IMR-90 (cell line): ENCODE measurements at regions not wholly inside any gene's neighbourhood (a gene's known extent, or its start where the extent isn't known, plus 50 kb on each side); places are given as distances from the start of the nearest gene placed in this dataset.

ENCODE experiments used
- ATAC-seq: fragments of 200-7000 bp; cut with Tn5 transposase; 2 replicates; pipeline ENCODE4 v1.9.1; 2020; ENCODE audit warnings: low read depth, mild to moderate bottlenecking, moderate library complexity
- BruUV-seq: library from RNA; stranded (reverse); fragments of 400-500 nt; replicated peaks from 2 replicates; lab custom pipeline; 2021; lab: Mats Ljungman, UMichigan
- CTCF ChIA-PET: fragments of 300-600 bp; formaldehyde crosslinking; extraction: SDS; loops from one replicate; lab custom pipeline; 2021; ENCODE audit warnings: antibody characterized with exemption; lab: Yijun Ruan, JAX
- POLR2A ChIA-PET: fragments of 300-600 bp; sonication (Branson Sonifier 250); formaldehyde crosslinking; loops from one replicate; lab custom pipeline; 2022; ENCODE audit warnings: antibody characterized with exemption; ENCODE audit not compliant: unreplicated experiment; lab: Charles Lee
- DNase-seq: peaks from one replicate; pipeline ENCODE4 v3.0.0; 2013
- H2AFZ ChIP-seq: replicated peaks from 2 replicates; pipeline ENCODE3; 2013; ENCODE audit warnings: low read length, mild to moderate bottlenecking; ENCODE audit not compliant: poor library complexity
- H2AK5ac ChIP-seq: 2 replicates; pipeline ENCODE4 v1.6.1; 2013; ENCODE audit warnings: low read depth, low read length, inconsistent platforms
- H2AK9ac ChIP-seq: replicated peaks from 2 replicates; pipeline ENCODE3; 2013; ENCODE audit warnings: mild to moderate bottlenecking, low read depth, low read length, moderate library complexity; ENCODE audit not compliant: poor library complexity
- H2BK120ac ChIP-seq: 2 replicates; pipeline ENCODE4 v1.6.1; 2013; ENCODE audit warnings: low read depth, low read length, inconsistent platforms
- H2BK15ac ChIP-seq: 3 replicates; pipeline ENCODE4 v1.6.1; 2013; ENCODE audit warnings: low read depth, low read length, inconsistent platforms
- H2BK20ac ChIP-seq: 2 replicates; pipeline ENCODE4 v1.6.1; 2013; ENCODE audit warnings: low read depth, mild to moderate bottlenecking, inconsistent platforms, low read length, moderate library complexity
- H2BK5ac ChIP-seq: 2 replicates; pipeline ENCODE4 v1.6.1; 2013; ENCODE audit warnings: mild to moderate bottlenecking, low read depth, low read length, inconsistent platforms; ENCODE audit not compliant: poor library complexity, severe bottlenecking
- H3K14ac ChIP-seq: replicated peaks from 2 replicates; pipeline ENCODE4 v1.6.1; 2013; ENCODE audit warnings: low read depth, low read length, inconsistent platforms
- H3K18ac ChIP-seq: 2 replicates; pipeline ENCODE4 v1.6.1; 2013; ENCODE audit warnings: low read depth, low read length, control low read depth
- H3K23ac ChIP-seq: 2 replicates; pipeline ENCODE4 v1.6.1; 2013; ENCODE audit warnings: low read depth, low read length, inconsistent platforms
- H3K27ac ChIP-seq: 2 replicates; pipeline ENCODE4 v1.5.1; 2013; ENCODE audit warnings: mild to moderate bottlenecking, control low read depth, low read length; ENCODE audit not compliant: insufficient read depth
- H3K27me3 ChIP-seq: 2 replicates; pipeline ENCODE4 v1.6.1; 2013; ENCODE audit warnings: low read length; ENCODE audit not compliant: control insufficient read depth, insufficient read depth
- H3K36me3 ChIP-seq: 2 replicates; pipeline ENCODE4 v1.6.1; 2013; ENCODE audit warnings: low read length, mixed read lengths; ENCODE audit not compliant: control insufficient read depth, insufficient read depth
- H3K4ac ChIP-seq: 2 replicates; pipeline ENCODE4 v1.6.1; 2013; ENCODE audit warnings: low read depth, low read length, inconsistent platforms
- H3K4me1 ChIP-seq: 2 replicates; pipeline ENCODE4 v1.6.1; 2013; ENCODE audit warnings: low read length, mixed read lengths; ENCODE audit not compliant: control insufficient read depth, insufficient read depth
- H3K4me2 ChIP-seq: 2 replicates; pipeline ENCODE4 v1.6.1; 2013; ENCODE audit warnings: low read depth, mild to moderate bottlenecking, control low read depth, low read length, moderate library complexity
- H3K4me3 ChIP-seq: 2 replicates; pipeline ENCODE4 v1.5.1; 2013; ENCODE audit warnings: low read depth, mild to moderate bottlenecking, control low read depth, low read length, moderate library complexity; ENCODE audit not compliant: insufficient read depth
- H3K56ac ChIP-seq: 2 replicates; pipeline ENCODE4 v1.6.1; 2013; ENCODE audit warnings: low read length, inconsistent platforms; ENCODE audit not compliant: insufficient read depth; ENCODE audit errors: extremely low read depth
- H3K79me1 ChIP-seq, 2 experiments: 2 replicates each; pipeline ENCODE4 v1.6.1; 2013; ENCODE audit warnings: low read length in 2 of 2, inconsistent platforms in 1 of 2, low read depth in 1 of 2
- H3K9ac ChIP-seq: 2 replicates; pipeline ENCODE4 v1.6.1; 2013; ENCODE audit warnings: low read depth, low read length, control low read depth
- H3K9me1 ChIP-seq: 2 replicates; pipeline ENCODE4 v1.6.1; 2013; ENCODE audit warnings: low read length, inconsistent platforms; ENCODE audit not compliant: insufficient read depth
- H3K9me3 ChIP-seq: 2 replicates; pipeline ENCODE4 v1.6.1; 2013; ENCODE audit warnings: low read length; ENCODE audit not compliant: control insufficient read depth, insufficient read depth
- H4K20me1 ChIP-seq: 2 replicates; pipeline ENCODE4 v1.6.1; 2013; ENCODE audit warnings: low read length, inconsistent platforms; ENCODE audit not compliant: insufficient read depth
- H4K5ac ChIP-seq: 2 replicates; pipeline ENCODE4 v1.6.1; 2013; ENCODE audit warnings: mild to moderate bottlenecking, low read depth, low read length, control low read depth
- H4K8ac ChIP-seq, 2 experiments: 2 replicates each; pipeline ENCODE4 v1.6.1; 2013; ENCODE audit warnings: low read depth in 2 of 2, low read length in 2 of 2, control low read depth in 1 of 2, inconsistent platforms in 1 of 2
- H4K91ac ChIP-seq: 2 replicates; pipeline ENCODE4 v1.6.1; 2013; ENCODE audit warnings: low read depth, low read length, inconsistent platforms; ENCODE audit not compliant: insufficient read depth
- BHLHE40 ChIP-seq: fragments of 150-350 bp; IDR thresholded peaks from 2 replicates; pipeline ENCODE4 v1.6.1; 2016; ENCODE audit warnings: mild to moderate bottlenecking, low read depth, low read length
- ELK1 ChIP-seq: fragments of 150-350 bp; IDR thresholded peaks from 2 replicates; pipeline ENCODE4 v1.6.1; 2016; ENCODE audit warnings: low read depth, mild to moderate bottlenecking, low read length, moderate library complexity, borderline replicate concordance
- FOS ChIP-seq: fragments of 150-350 bp; IDR thresholded peaks from 2 replicates; pipeline ENCODE4 v1.6.1; 2016; ENCODE audit warnings: low read depth, low read length
- MAZ ChIP-seq: IDR thresholded peaks from 2 replicates; pipeline ENCODE4 v1.6.1; 2012; ENCODE audit warnings: low read depth, mild to moderate bottlenecking, low read length, improper control_type of control experiment, moderate library complexity, borderline replicate concordance
- NFE2L2 ChIP-seq: fragments of 150-350 bp; IDR thresholded peaks from 2 replicates; pipeline ENCODE4 v1.6.1; 2016; ENCODE audit warnings: low read depth, mild to moderate bottlenecking, low read length
- POLR2A ChIP-seq: IDR thresholded peaks from 2 replicates; pipeline ENCODE4 v1.6.1; 2012; ENCODE audit warnings: mild to moderate bottlenecking, low read depth, low read length
- RAD21 ChIP-seq: IDR thresholded peaks from 2 replicates; pipeline ENCODE4 v1.6.1; 2012; ENCODE audit warnings: low read length, improper control_type of control experiment
- RCOR1 ChIP-seq: IDR thresholded peaks from 2 replicates; pipeline ENCODE4 v1.6.1; 2012; ENCODE audit warnings: mild to moderate bottlenecking, low read length, improper control_type of control experiment; ENCODE audit not compliant: insufficient replicate concordance
- SMC3 ChIP-seq: fragments of 150-350 bp; IDR thresholded peaks from 2 replicates; pipeline ENCODE4 v1.6.1; 2016; ENCODE audit warnings: low read depth, mild to moderate bottlenecking, antibody characterized with exemption, low read length, moderate library complexity
- USF2 ChIP-seq: fragments of 150-350 bp; IDR thresholded peaks from 2 replicates; pipeline ENCODE4 v1.6.1; 2017; ENCODE audit warnings: mild to moderate bottlenecking, antibody characterized with exemption, low read length, low read depth
- WGBS, 2 experiments: methylation state at CpG; one replicate each; pipeline versions ENCODE4 v1.1.5 to v1.1.7; 2013; ENCODE audit warnings: missing lambda C conversion rate in 2 of 2; ENCODE audit not compliant: insufficient read length in 1 of 2; ENCODE audit errors: extremely low coverage in 2 of 2; 5-methylcytosine and 5-hydroxymethylcytosine counted together
- dilution Hi-C: fragments of 300-500 bp; cut with HindIII; formaldehyde crosslinking; loops from one replicate; pipeline ENCODE4 v1.14.3; 2018; ENCODE audit warnings: low sequenced_read_pairs; ENCODE audit not compliant: unreplicated experiment
- in situ Hi-C: fragments of 300-500 bp; cut with MboI; formaldehyde crosslinking; loops from 3 replicates; pipeline ENCODE4 v1.14.3; 2019; ENCODE audit warnings: low sequenced_read_pairs, inconsistent platforms, mixed read lengths
- intact Hi-C: fragments of 100-400 bp; cut with micrococcal nuclease; formaldehyde crosslinking; loops from 2 replicates; pipeline ENCODE4 v1.10.0; 2022

GRCh38 chr12:74836567-74836966 lies 298.9 kb downstream of the ATXN7L3B start:
- H3K27ac ChIP-seq = no peak overlapping the region
- H2AFZ ChIP-seq = no peak overlapping the region
- H4K8ac ChIP-seq = no peak overlapping the region
- H3K4me3 ChIP-seq = no peak overlapping the region
- intact Hi-C loops = no loop called here
- no peaks in the 10 kb centered on the region for H3K9me1 ChIP-seq
- ATAC-seq (no peak), DNase-seq (no peak)
- H3K4ac ChIP-seq = no peak overlapping the region
- WGBS, 2 experiments = no CpG with 5 or more reads among the region's 2 CpGs
- no peak overlapping the region for H3K14ac ChIP-seq
- in situ Hi-C loops = no loop called here
- no peaks in the 10 kb centered on the region for H3K9me3 ChIP-seq
- no peaks in the 10 kb centered on the region for H3K79me1 ChIP-seq
- H2BK120ac ChIP-seq = no peak overlapping the region
- H2BK15ac ChIP-seq = no peak overlapping the region
- no peak overlapping the region for H2BK5ac ChIP-seq
- no peaks in the 10 kb centered on the region for H3K36me3 ChIP-seq
- dilution Hi-C loops = no loop called here
- H2AK5ac ChIP-seq = no peak overlapping the region
- no peak overlapping the region for H4K91ac ChIP-seq
- no peak overlapping the region for H3K56ac ChIP-seq
- H4K20me1 ChIP-seq = no peaks in the 10 kb centered on the region
- H2BK20ac ChIP-seq = no peak overlapping the region
- no peaks in the 10 kb centered on the region for H3K4me1 ChIP-seq
- H3K18ac ChIP-seq = no peak overlapping the region
- no peaks in the 10 kb centered on the region for H3K27me3 ChIP-seq
- no peak overlapping the region for H4K5ac ChIP-seq
- H3K23ac ChIP-seq = no peak overlapping the region
- H3K4me2 ChIP-seq = no peak overlapping the region
- H3K9ac ChIP-seq = no peak overlapping the region
- no peak overlapping the region for H2AK9ac ChIP-seq
- BruUV-seq = no TSS peak
- CTCF ChIA-PET = no interaction called here
- TF ChIP-seq NFE2L2 (no peak), RAD21 (no peak), MAZ (no peak), POLR2A (no peak), ELK1 (no peak), RCOR1 (no peak), FOS (no peak), BHLHE40 (no peak), USF2 (no peak), SMC3 (no peak)
- POLR2A ChIA-PET = no interaction called here
